WTC11 (cell line): ENCODE measurements at regions not wholly inside any gene's neighbourhood (a gene's known extent, or its start where the extent isn't known, plus 50 kb on each side); places are given as distances from the start of the nearest gene placed in this dataset.

Experiments used
- ATAC-seq: fragments of 200-7000 bp; cut with Tn5 transposase; 2 replicates; pipeline ENCODE4 v1.10.0; 2021; ENCODE audit warnings: mild to moderate bottlenecking, moderate library complexity
- CTCF ChIA-PET: fragments of 300-600 bp; sonication (Branson Sonifier 250); formaldehyde crosslinking; loops from one replicate; lab custom pipeline; 2021; ENCODE audit warnings: antibody characterized with exemption; lab: Charles Lee
- POLR2A ChIA-PET: fragments of 350-600 bp; sonication (Branson Sonifier 250); formaldehyde crosslinking; loops from one replicate; lab custom pipeline; 2021; ENCODE audit warnings: antibody characterized with exemption; lab: Charles Lee
- DNase-seq: peaks from one replicate; pipeline ENCODE4 v3.0.0; 2021; ENCODE audit warnings: low spot score
- H3K27ac Mint-ChIP-seq: 2 replicates; pipeline ENCODE4 v1.8.0; 2021; ENCODE audit warnings: mixed read lengths
- H3K27me3 Mint-ChIP-seq: 2 replicates; pipeline ENCODE4 v1.8.0; 2021; ENCODE audit warnings: low read depth, mild to moderate bottlenecking, moderate library complexity, mixed read lengths
- H3K36me3 Mint-ChIP-seq: 2 replicates; pipeline ENCODE4 v1.8.0; 2021; ENCODE audit warnings: mixed read lengths
- H3K4me1 Mint-ChIP-seq: 2 replicates; pipeline ENCODE4 v1.8.0; 2022; ENCODE audit warnings: mixed read lengths
- H3K4me3 Mint-ChIP-seq: 2 replicates; pipeline ENCODE4 v1.8.0; 2021; ENCODE audit warnings: mild to moderate bottlenecking, moderate library complexity, mixed read lengths
- H3K9me3 Mint-ChIP-seq: 2 replicates; pipeline ENCODE4 v1.8.0; 2021; ENCODE audit warnings: mixed read lengths
- CREM ChIP-seq: sonication (generic); formaldehyde crosslinking; IDR thresholded peaks from 2 replicates; pipeline ENCODE4 v1.8.1; 2022; ENCODE audit warnings: mild to moderate bottlenecking, missing genetic modification reagents, moderate library complexity
- EMX1 ChIP-seq: fragments of 250-450 bp; sonication (Bioruptor Pico); IDR thresholded peaks from 2 replicates; pipeline ENCODE4 v1.8.0; 2021; ENCODE audit warnings: mild to moderate bottlenecking
- ETV6 ChIP-seq: sonication (generic); formaldehyde crosslinking; IDR thresholded peaks from 2 replicates; pipeline ENCODE4 v1.8.1; 2022; ENCODE audit warnings: mild to moderate bottlenecking, missing genetic modification reagents
- FOXJ3 ChIP-seq: sonication (generic); formaldehyde crosslinking; IDR thresholded peaks from 2 replicates; pipeline ENCODE4 v1.9.0; 2021; ENCODE audit warnings: missing genetic modification reagents, mild to moderate bottlenecking, borderline replicate concordance
- GRHL2 ChIP-seq: fragments of 250-450 bp; sonication (Bioruptor Pico); IDR thresholded peaks from 2 replicates; pipeline ENCODE4 v1.8.0; 2022; ENCODE audit warnings: mild to moderate bottlenecking, moderate library complexity; ENCODE audit not compliant: insufficient replicate concordance, severe bottlenecking
- GTF2I ChIP-seq: fragments of 250-450 bp; sonication (Bioruptor Pico); conservative IDR thresholded peaks from 2 replicates; pipeline ENCODE4 v1.4.0; 2021; ENCODE audit warnings: mild to moderate bottlenecking
- HMGA2 ChIP-seq: fragments of 250-450 bp; sonication (Bioruptor Pico); IDR thresholded peaks from 2 replicates; pipeline ENCODE4 v1.4.0; 2021; ENCODE audit warnings: mild to moderate bottlenecking, moderate library complexity
- IRF2 ChIP-seq: sonication (generic); formaldehyde crosslinking; IDR thresholded peaks from 2 replicates; pipeline ENCODE4 v1.8.0; 2022; ENCODE audit warnings: low read depth, missing genetic modification reagents, borderline replicate concordance
- JUN ChIP-seq: sonication (generic); formaldehyde crosslinking; IDR thresholded peaks from 2 replicates; pipeline ENCODE4 v1.8.0; 2023; ENCODE audit warnings: mild to moderate bottlenecking, missing genetic modification reagents
- MXD4 ChIP-seq: fragments of 250-450 bp; sonication (Bioruptor Pico); IDR thresholded peaks from 2 replicates; pipeline ENCODE4 v1.8.0; 2021; ENCODE audit warnings: mild to moderate bottlenecking, moderate library complexity, borderline replicate concordance
- NR1H2 ChIP-seq: sonication (generic); formaldehyde crosslinking; IDR thresholded peaks from 2 replicates; pipeline ENCODE4 v1.9.0; 2021; ENCODE audit warnings: mild to moderate bottlenecking, moderate library complexity, missing genetic modification reagents
- ZNF317 ChIP-seq: sonication (generic); formaldehyde crosslinking; IDR thresholded peaks from 2 replicates; pipeline ENCODE4 v1.8.1; 2023; ENCODE audit warnings: low read depth, mild to moderate bottlenecking, moderate library complexity, missing genetic modification reagents, borderline replicate concordance
- ZNF423 ChIP-seq: fragments of 250-450 bp; sonication (Bioruptor Pico); IDR thresholded peaks from 2 replicates; pipeline ENCODE4 v2.1.2; 2022; ENCODE audit warnings: mild to moderate bottlenecking, moderate library complexity
- TF ChIP-seq, protein P1 (sequence below): sonication (generic); formaldehyde crosslinking; IDR thresholded peaks from 2 replicates; pipeline ENCODE4 v1.8.0; 2023; ENCODE audit warnings: missing genetic modification reagents, mild to moderate bottlenecking, borderline replicate concordance
- TF ChIP-seq, protein P2 (sequence below): fragments of 250-450 bp; sonication (Bioruptor Pico); IDR thresholded peaks from 2 replicates; pipeline ENCODE4 v1.9.0; 2021; ENCODE audit warnings: moderate library complexity, mild to moderate bottlenecking, inconsistent platforms, borderline replicate concordance
- TF ChIP-seq, protein P3 (sequence below): fragments of 250-450 bp; sonication (Bioruptor Pico); IDR thresholded peaks from 2 replicates; pipeline ENCODE4 v1.9.0; 2021; ENCODE audit warnings: mild to moderate bottlenecking
- TF ChIP-seq, protein P4 (sequence below): fragments of 250-450 bp; sonication (Bioruptor Pico); IDR thresholded peaks from 2 replicates; pipeline ENCODE4 v1.9.0; 2021; ENCODE audit warnings: mild to moderate bottlenecking
- TF ChIP-seq, protein P5 (sequence below): fragments of 250-450 bp; sonication (Bioruptor Pico); IDR thresholded peaks from 2 replicates; pipeline ENCODE4 v1.8.0; 2021; ENCODE audit warnings: mild to moderate bottlenecking
- TF ChIP-seq, protein P6 (sequence below): sonication (generic); formaldehyde crosslinking; IDR thresholded peaks from 2 replicates; pipeline ENCODE4 v1.8.0; 2022; ENCODE audit warnings: mild to moderate bottlenecking, missing genetic modification reagents
- TF ChIP-seq, protein P7 (sequence below): sonication (generic); formaldehyde crosslinking; IDR thresholded peaks from 2 replicates; pipeline ENCODE4 v1.8.1; 2023; ENCODE audit warnings: mild to moderate bottlenecking, moderate library complexity, missing genetic modification reagents
- TF ChIP-seq, protein P8 (sequence below): sonication (generic); formaldehyde crosslinking; IDR thresholded peaks from 2 replicates; pipeline ENCODE4 v1.8.1; 2022; ENCODE audit warnings: low read depth, missing genetic modification reagents, borderline replicate concordance

DNA sequence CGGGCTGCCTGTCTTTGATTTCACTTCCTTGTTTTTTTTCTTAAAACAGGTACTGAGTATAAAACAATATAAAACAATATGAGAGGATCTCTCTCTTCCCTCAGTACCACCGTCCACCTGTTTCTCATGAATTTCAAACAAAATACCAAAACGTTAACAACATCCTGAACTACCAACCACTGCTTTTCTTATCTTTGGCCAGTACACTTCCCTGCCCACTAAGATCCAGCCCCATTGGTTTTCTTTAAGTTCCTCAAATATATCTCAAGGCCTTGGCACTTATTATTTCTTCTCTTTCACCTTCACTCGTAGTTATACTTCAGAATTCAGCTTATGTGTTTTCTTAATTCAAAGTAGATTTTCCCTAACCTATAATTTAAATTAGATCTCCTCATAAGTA, 370.2 kb upstream of the GRIA3 start:
- Mint-ChIP-seq H3K4me1 (no peaks in the 10 kb centered on the region), H3K36me3 (no peaks in the 10 kb centered on the region), H3K4me3 (no peak overlapping the region), H3K9me3 (no peaks in the 10 kb centered on the region; the same call in 1 of the 2 replicates), H3K27ac (no peak overlapping the region), H3K27me3 (no peaks in the 10 kb centered on the region)
- no peak for DNase-seq
- POLR2A ChIA-PET = no interaction called here
- CTCF ChIA-PET = no interaction called here
- no peak for ATAC-seq
- TF ChIP-seq, protein P1, sequence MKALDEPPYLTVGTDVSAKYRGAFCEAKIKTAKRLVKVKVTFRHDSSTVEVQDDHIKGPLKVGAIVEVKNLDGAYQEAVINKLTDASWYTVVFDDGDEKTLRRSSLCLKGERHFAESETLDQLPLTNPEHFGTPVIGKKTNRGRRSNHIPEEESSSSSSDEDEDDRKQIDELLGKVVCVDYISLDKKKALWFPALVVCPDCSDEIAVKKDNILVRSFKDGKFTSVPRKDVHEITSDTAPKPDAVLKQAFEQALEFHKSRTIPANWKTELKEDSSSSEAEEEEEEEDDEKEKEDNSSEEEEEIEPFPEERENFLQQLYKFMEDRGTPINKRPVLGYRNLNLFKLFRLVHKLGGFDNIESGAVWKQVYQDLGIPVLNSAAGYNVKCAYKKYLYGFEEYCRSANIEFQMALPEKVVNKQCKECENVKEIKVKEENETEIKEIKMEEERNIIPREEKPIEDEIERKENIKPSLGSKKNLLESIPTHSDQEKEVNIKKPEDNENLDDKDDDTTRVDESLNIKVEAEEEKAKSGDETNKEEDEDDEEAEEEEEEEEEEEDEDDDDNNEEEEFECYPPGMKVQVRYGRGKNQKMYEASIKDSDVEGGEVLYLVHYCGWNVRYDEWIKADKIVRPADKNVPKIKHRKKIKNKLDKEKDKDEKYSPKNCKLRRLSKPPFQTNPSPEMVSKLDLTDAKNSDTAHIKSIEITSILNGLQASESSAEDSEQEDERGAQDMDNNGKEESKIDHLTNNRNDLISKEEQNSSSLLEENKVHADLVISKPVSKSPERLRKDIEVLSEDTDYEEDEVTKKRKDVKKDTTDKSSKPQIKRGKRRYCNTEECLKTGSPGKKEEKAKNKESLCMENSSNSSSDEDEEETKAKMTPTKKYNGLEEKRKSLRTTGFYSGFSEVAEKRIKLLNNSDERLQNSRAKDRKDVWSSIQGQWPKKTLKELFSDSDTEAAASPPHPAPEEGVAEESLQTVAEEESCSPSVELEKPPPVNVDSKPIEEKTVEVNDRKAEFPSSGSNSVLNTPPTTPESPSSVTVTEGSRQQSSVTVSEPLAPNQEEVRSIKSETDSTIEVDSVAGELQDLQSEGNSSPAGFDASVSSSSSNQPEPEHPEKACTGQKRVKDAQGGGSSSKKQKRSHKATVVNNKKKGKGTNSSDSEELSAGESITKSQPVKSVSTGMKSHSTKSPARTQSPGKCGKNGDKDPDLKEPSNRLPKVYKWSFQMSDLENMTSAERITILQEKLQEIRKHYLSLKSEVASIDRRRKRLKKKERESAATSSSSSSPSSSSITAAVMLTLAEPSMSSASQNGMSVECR = no peak
- no peak for TF ChIP-seq ZNF423 (CRISPR knock-in tag)
- TF ChIP-seq, protein P2, sequence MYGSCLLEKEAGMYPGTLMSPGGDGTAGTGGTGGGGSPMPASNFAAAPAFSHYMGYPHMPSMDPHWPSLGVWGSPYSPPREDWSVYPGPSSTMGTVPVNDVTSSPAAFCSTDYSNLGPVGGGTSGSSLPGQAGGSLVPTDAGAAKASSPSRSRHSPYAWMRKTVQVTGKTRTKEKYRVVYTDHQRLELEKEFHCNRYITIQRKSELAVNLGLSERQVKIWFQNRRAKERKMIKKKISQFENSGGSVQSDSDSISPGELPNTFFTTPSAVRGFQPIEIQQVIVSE = no peak
- no peak for TF ChIP-seq NR1H2
- TF ChIP-seq FOXJ3 (CRISPR knock-in tag) = no peak
- no peak for TF ChIP-seq CREM (CRISPR knock-in tag)
- no peak for TF ChIP-seq GRHL2
- no peak for TF ChIP-seq ETV6 (CRISPR knock-in tag)
- no peak for TF ChIP-seq ZNF317 (CRISPR knock-in tag)
- TF ChIP-seq, protein P3, sequence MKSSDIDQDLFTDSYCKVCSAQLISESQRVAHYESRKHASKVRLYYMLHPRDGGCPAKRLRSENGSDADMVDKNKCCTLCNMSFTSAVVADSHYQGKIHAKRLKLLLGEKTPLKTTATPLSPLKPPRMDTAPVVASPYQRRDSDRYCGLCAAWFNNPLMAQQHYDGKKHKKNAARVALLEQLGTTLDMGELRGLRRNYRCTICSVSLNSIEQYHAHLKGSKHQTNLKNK (CRISPR knock-in tag) = no peak
- TF ChIP-seq EMX1 (CRISPR knock-in tag) = no peak
- TF ChIP-seq, protein P4, sequence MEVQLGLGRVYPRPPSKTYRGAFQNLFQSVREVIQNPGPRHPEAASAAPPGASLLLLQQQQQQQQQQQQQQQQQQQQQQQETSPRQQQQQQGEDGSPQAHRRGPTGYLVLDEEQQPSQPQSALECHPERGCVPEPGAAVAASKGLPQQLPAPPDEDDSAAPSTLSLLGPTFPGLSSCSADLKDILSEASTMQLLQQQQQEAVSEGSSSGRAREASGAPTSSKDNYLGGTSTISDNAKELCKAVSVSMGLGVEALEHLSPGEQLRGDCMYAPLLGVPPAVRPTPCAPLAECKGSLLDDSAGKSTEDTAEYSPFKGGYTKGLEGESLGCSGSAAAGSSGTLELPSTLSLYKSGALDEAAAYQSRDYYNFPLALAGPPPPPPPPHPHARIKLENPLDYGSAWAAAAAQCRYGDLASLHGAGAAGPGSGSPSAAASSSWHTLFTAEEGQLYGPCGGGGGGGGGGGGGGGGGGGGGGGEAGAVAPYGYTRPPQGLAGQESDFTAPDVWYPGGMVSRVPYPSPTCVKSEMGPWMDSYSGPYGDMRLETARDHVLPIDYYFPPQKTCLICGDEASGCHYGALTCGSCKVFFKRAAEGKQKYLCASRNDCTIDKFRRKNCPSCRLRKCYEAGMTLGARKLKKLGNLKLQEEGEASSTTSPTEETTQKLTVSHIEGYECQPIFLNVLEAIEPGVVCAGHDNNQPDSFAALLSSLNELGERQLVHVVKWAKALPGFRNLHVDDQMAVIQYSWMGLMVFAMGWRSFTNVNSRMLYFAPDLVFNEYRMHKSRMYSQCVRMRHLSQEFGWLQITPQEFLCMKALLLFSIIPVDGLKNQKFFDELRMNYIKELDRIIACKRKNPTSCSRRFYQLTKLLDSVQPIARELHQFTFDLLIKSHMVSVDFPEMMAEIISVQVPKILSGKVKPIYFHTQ = no peak
- TF ChIP-seq GTF2I (CRISPR knock-in tag) = no peak
- TF ChIP-seq, protein P5, sequence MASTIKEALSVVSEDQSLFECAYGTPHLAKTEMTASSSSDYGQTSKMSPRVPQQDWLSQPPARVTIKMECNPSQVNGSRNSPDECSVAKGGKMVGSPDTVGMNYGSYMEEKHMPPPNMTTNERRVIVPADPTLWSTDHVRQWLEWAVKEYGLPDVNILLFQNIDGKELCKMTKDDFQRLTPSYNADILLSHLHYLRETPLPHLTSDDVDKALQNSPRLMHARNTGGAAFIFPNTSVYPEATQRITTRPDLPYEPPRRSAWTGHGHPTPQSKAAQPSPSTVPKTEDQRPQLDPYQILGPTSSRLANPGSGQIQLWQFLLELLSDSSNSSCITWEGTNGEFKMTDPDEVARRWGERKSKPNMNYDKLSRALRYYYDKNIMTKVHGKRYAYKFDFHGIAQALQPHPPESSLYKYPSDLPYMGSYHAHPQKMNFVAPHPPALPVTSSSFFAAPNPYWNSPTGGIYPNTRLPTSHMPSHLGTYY (CRISPR knock-in tag) = no peak

DNA sequence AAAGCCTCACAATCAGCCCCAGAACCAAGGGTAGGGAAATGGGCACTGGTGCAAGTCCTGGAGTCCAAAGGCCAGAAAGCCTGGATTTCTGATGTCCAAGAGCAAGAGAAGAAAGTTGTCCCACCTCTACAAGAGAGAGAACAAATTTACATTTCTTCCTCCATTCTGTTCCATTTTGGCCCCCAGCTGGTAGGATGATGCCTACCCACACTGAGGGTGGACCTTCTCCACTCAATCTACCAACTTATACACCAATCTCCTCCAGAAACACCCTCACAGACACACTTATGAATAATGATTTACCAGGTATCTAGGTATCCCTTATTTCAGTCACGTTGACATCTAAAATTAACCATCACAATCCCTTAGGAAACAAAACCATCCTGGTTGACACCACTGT, 367.8 kb upstream of the GRIA3 start:
- POLR2A ChIA-PET = no interaction called here
- Mint-ChIP-seq H3K4me1 (no peaks in the 10 kb centered on the region), H3K36me3 (0 out of 2 replicates have a peak, but pooled peaks cover 7% of the 10 kb centered on the region), H3K27me3 (no peaks in the 10 kb centered on the region), H3K9me3 (peaks cover 20% of the 10 kb centered on the region), H3K4me3 (no peak overlapping the region), H3K27ac (no peak overlapping the region)
- no peak for ATAC-seq
- CTCF ChIA-PET = no interaction called here
- no peak for DNase-seq
- TF ChIP-seq, protein P6, sequence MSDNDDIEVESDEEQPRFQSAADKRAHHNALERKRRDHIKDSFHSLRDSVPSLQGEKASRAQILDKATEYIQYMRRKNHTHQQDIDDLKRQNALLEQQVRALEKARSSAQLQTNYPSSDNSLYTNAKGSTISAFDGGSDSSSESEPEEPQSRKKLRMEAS (CRISPR knock-in tag) = no peak
- TF ChIP-seq, protein P7, sequence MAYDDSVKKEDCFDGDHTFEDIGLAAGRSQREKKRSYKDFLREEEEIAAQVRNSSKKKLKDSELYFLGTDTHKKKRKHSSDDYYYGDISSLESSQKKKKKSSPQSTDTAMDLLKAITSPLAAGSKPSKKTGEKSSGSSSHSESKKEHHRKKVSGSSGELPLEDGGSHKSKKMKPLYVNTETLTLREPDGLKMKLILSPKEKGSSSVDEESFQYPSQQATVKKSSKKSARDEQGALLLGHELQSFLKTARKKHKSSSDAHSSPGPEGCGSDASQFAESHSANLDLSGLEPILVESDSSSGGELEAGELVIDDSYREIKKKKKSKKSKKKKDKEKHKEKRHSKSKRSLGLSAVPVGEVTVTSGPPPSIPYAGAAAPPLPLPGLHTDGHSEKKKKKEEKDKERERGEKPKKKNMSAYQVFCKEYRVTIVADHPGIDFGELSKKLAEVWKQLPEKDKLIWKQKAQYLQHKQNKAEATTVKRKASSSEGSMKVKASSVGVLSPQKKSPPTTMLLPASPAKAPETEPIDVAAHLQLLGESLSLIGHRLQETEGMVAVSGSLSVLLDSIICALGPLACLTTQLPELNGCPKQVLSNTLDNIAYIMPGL = no peak
- TF ChIP-seq IRF2 (CRISPR knock-in tag) (no peak), HMGA2 (no peak), ETV6 (CRISPR knock-in tag) (no peak), JUN (CRISPR knock-in tag) (no peak), NR1H2 (no peak), MXD4 (no peak)
- TF ChIP-seq, protein P8, sequence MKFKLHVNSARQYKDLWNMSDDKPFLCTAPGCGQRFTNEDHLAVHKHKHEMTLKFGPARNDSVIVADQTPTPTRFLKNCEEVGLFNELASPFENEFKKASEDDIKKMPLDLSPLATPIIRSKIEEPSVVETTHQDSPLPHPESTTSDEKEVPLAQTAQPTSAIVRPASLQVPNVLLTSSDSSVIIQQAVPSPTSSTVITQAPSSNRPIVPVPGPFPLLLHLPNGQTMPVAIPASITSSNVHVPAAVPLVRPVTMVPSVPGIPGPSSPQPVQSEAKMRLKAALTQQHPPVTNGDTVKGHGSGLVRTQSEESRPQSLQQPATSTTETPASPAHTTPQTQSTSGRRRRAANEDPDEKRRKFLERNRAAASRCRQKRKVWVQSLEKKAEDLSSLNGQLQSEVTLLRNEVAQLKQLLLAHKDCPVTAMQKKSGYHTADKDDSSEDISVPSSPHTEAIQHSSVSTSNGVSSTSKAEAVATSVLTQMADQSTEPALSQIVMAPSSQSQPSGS (CRISPR knock-in tag) = no peak
